HUES48 (cell line): ENCODE measurements at regions not wholly inside any gene's neighbourhood (a gene's known extent, or its start where the extent isn't known, plus 50 kb on each side); places are given as distances from the start of the nearest gene placed in this dataset.

Experiments
- H3K27ac ChIP-seq: one replicate; pipeline ENCODE4 v1.7.0; 2013; ENCODE audit warnings: low read depth, low read length, inconsistent platforms
- H3K27me3 ChIP-seq: 2 replicates; pipeline ENCODE4 v1.6.1; 2013; ENCODE audit warnings: mild to moderate bottlenecking, low read length; ENCODE audit not compliant: control insufficient read depth, insufficient read depth
- H3K36me3 ChIP-seq: 2 replicates; pipeline ENCODE4 v1.6.1; 2013; ENCODE audit warnings: low read length; ENCODE audit not compliant: control insufficient read depth, insufficient read depth
- H3K4me1 ChIP-seq: 2 replicates; pipeline ENCODE4 v1.6.1; 2013; ENCODE audit warnings: mild to moderate bottlenecking, low read length; ENCODE audit not compliant: control insufficient read depth, insufficient read depth
- H3K4me3 ChIP-seq: 2 replicates; pipeline ENCODE4 v1.5.1; 2013; ENCODE audit warnings: mild to moderate bottlenecking, low read depth, low read length
- H3K9ac ChIP-seq: 2 replicates; pipeline ENCODE4 v1.6.1; 2013; ENCODE audit warnings: mild to moderate bottlenecking, low read depth, low read length, moderate library complexity
- H3K9me3 ChIP-seq: 2 replicates; pipeline ENCODE4 v1.6.1; 2013; ENCODE audit warnings: low read length; ENCODE audit not compliant: control insufficient read depth, insufficient read depth

DNA sequence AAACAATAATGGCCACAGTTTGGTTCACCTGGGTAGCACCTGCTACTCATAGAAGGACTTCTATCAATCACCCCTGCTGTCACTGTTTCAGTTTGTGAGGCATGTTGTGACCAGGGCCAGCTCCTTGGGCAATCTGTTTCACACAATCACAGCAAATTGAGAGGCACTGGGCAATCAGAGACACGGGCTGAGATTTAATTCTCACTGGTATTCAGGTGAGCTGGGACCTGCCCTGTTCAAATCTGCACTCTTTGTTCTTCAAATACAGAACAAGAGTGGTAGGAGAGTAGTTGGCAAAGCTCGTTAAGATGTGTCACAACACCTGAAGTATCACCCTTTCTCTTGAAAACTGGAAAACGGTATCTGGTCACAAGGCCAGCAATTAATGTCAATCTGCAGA lies 57.8 kb upstream of the NAP1L1 start:
- Histone ChIP-seq H3K4me1 (no peaks in the 10 kb centered on the region), H3K36me3 (no peaks in the 10 kb centered on the region), H3K27me3 (no peaks in the 10 kb centered on the region), H3K4me3 (no peak overlapping the region), H3K27ac (no peak overlapping the region), H3K9me3 (no peaks in the 10 kb centered on the region), H3K9ac (no peak overlapping the region)

DNA sequence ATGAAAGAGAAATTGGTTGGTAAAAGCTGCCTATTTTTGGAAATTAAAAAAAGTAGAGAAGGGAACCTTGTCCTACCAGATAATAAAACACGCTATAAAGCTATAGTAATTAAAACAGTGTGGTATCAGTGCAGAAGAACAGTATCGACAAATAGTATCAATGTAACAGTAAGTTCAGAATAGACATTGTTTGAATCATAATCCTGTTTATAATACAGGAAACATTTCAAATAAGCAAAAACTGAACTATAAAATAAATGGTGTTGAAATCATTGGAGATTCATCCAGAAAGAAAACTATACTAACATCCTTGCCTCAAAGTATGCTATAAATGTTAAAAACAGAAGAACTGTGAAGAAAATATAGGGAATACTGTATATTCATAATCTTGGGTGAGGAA lies 54.2 kb upstream of the NAP1L1 start:
- Histone ChIP-seq H3K27ac (no peak overlapping the region), H3K4me3 (no peak overlapping the region), H3K9me3 (no peaks in the 10 kb centered on the region), H3K4me1 (no peaks in the 10 kb centered on the region), H3K9ac (no peak overlapping the region), H3K27me3 (no peaks in the 10 kb centered on the region), H3K36me3 (no peaks in the 10 kb centered on the region)

DNA sequence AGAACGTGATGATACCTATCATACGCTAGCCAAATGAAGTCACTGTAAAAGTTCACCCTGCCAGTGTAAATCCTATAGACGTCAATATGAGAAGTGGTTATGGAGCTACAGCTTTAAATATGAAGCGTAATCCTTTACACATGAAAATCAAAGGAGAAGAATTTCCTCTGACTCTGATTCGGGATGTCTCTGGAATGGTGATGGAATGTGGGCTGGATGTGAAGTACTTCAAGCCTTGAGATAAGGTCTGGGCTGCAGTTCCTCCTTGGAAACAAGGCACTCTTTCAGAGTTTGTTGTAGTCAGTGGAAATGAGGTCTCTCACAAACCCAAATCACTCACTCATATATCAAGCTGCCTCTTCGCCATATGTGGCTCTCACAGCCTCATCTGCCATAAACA lies 53.1 kb upstream of the NAP1L1 start:
- no peak overlapping the region for H3K27ac ChIP-seq
- no peak overlapping the region for H3K4me3 ChIP-seq
- no peaks in the 10 kb centered on the region for H3K4me1 ChIP-seq
- H3K9ac ChIP-seq, result no peak overlapping the region
- no peaks in the 10 kb centered on the region for H3K27me3 ChIP-seq
- no peaks in the 10 kb centered on the region for H3K36me3 ChIP-seq
- no peaks in the 10 kb centered on the region for H3K9me3 ChIP-seq

DNA sequence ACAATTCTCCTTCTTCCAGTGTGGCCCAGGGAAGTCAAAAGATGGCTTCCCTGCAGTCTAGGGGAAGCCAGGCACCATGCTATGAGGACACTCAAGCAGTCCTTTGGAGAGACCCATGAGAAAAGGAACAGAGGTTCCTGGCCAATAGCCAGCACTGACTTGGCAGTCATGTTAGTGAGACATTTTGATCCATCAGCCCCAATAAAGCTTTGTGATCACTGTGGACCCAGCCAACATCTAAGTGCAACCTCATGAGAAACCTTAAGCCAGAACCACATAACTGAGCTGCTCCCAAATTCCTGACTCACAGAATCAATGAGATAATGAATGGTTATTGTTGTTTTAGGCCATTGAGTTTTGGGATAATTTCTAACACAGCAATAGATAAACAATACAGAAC lies 51.0 kb upstream of the NAP1L1 start:
- no peak overlapping the region for H3K27ac ChIP-seq
- H3K9ac ChIP-seq, result no peak overlapping the region
- H3K4me1 ChIP-seq, result no peaks in the 10 kb centered on the region
- H3K27me3 ChIP-seq, result no peaks in the 10 kb centered on the region
- no peaks in the 10 kb centered on the region for H3K9me3 ChIP-seq
- H3K36me3 ChIP-seq, result no peaks in the 10 kb centered on the region
- no peak overlapping the region for H3K4me3 ChIP-seq
